Neural cell (in vitro differentiated cells): ENCODE measurements at regions not wholly inside any gene's neighbourhood (a gene's known extent, or its start where the extent isn't known, plus 50 kb on each side); places are given as distances from the start of the nearest gene placed in this dataset.

Source experiments
- H2AFZ ChIP-seq: fragments of 200-600, 300-800 bp; sonication (generic), shearing (Covaris generic); 2 replicates; pipeline ENCODE4 v1.6.0; 2014; ENCODE audit warnings: low read depth, mild to moderate bottlenecking, antibody characterized with exemption, low read length, moderate library complexity
- H3F3A ChIP-seq: fragments of 200-600 bp; shearing (Covaris generic); 2 replicates; pipeline ENCODE4 v1.6.1; 2016; ENCODE audit warnings: mild to moderate bottlenecking, moderate library complexity, mixed read lengths, antibody characterized with exemption, low read length; ENCODE audit not compliant: insufficient read depth, poor library complexity, severe bottlenecking
- H3K27ac ChIP-seq: fragments of 200-600, 300-800 bp; sonication (generic), shearing (Covaris generic); 2 replicates; pipeline ENCODE4 v1.5.1; 2014; ENCODE audit warnings: mild to moderate bottlenecking, low read length, moderate library complexity
- H3K27me3 ChIP-seq: fragments of 300-800, 200-600 bp; sonication (generic), shearing (Covaris generic); 2 replicates; pipeline ENCODE4 v1.6.0; 2014; ENCODE audit warnings: mild to moderate bottlenecking, low read depth, low read length, moderate library complexity; ENCODE audit not compliant: insufficient read depth
- H3K36me3 ChIP-seq: fragments of 300-800, 200-600 bp; sonication (generic), shearing (Covaris generic); 2 replicates; pipeline ENCODE4 v1.5.1; 2014; ENCODE audit warnings: mild to moderate bottlenecking, antibody characterized with exemption, low read length, moderate library complexity; ENCODE audit not compliant: insufficient read depth
- H3K4me2 ChIP-seq: fragments of 300-800, 200-600 bp; sonication (generic), shearing (Covaris generic); 2 replicates; pipeline ENCODE4 v1.6.0; 2014; ENCODE audit warnings: mild to moderate bottlenecking, low read length
- H3K4me3 ChIP-seq: fragments of 300-800, 200-600 bp; sonication (generic), shearing (Covaris generic); 2 replicates; pipeline ENCODE4 v1.5.1; 2014; ENCODE audit warnings: mild to moderate bottlenecking, low read length, moderate library complexity
- H3K79me2 ChIP-seq: fragments of 200-600 bp; shearing (Covaris generic); replicated peaks from 2 replicates; pipeline ENCODE4 v1.6.0; 2014; ENCODE audit warnings: mild to moderate bottlenecking, low read length, moderate library complexity; ENCODE audit not compliant: insufficient read depth
- H3K9ac ChIP-seq: fragments of 300-800, 200-600 bp; sonication (generic), shearing (Covaris generic); 2 replicates; pipeline ENCODE4 v1.6.1; 2016; ENCODE audit warnings: mild to moderate bottlenecking, low read length, mixed read lengths
- H3K9me2 ChIP-seq: fragments of 200-600 bp; shearing (Covaris generic); 2 replicates; pipeline ENCODE4 v1.6.1; 2016; ENCODE audit warnings: mild to moderate bottlenecking, low read length, mixed read lengths; ENCODE audit not compliant: insufficient read depth
- H3K9me3 ChIP-seq: fragments of 200-600, 300-800 bp; sonication (generic), shearing (Covaris generic); 2 replicates; pipeline ENCODE4 v1.6.1; 2016; ENCODE audit warnings: mild to moderate bottlenecking, mixed run types, low read length, moderate library complexity, mixed read lengths
- H4K20me1 ChIP-seq: fragments of 200-600 bp; shearing (Covaris generic); 2 replicates; pipeline ENCODE4 v1.6.1; 2016; ENCODE audit warnings: mild to moderate bottlenecking, mixed run types; ENCODE audit not compliant: insufficient read depth
- CTCF ChIP-seq: fragments of 450-650 bp; IDR thresholded peaks from 2 replicates; pipeline ENCODE4 v1.5.1; 2014; ENCODE audit warnings: antibody characterized with exemption, mild to moderate bottlenecking, moderate library complexity; ENCODE audit not compliant: poor library complexity, severe bottlenecking
- EP300 ChIP-seq: fragments of 450-650 bp; conservative IDR thresholded peaks from 2 replicates; pipeline ENCODE4 v1.6.1; 2014; ENCODE audit warnings: antibody characterized with exemption, mild to moderate bottlenecking, moderate library complexity; ENCODE audit not compliant: poor library complexity, severe bottlenecking
- EZH2 ChIP-seq: fragments of 200-600, 300-800 bp; shearing (Covaris generic), sonication (generic); IDR thresholded peaks from 2 replicates; pipeline ENCODE4 v1.6.1; 2014; ENCODE audit warnings: antibody characterized with exemption, low read length, borderline replicate concordance, mild to moderate bottlenecking; ENCODE audit not compliant: insufficient read depth, poor library complexity, severe bottlenecking
- MXI1 ChIP-seq: fragments of 450-650 bp; conservative IDR thresholded peaks from 2 replicates; pipeline ENCODE4 v1.6.1; 2014; ENCODE audit warnings: antibody characterized with exemption, mild to moderate bottlenecking; ENCODE audit not compliant: poor library complexity, severe bottlenecking
- POLR2AphosphoS5 ChIP-seq: IDR thresholded peaks from 2 replicates; pipeline ENCODE4 v1.6.1; 2012
- RAD21 ChIP-seq: fragments of 450-650 bp; conservative IDR thresholded peaks from 2 replicates; pipeline ENCODE4 v1.6.1; 2014; ENCODE audit warnings: antibody characterized with exemption, mild to moderate bottlenecking, moderate library complexity
- SMC3 ChIP-seq: fragments of 450-650 bp; conservative IDR thresholded peaks from 2 replicates; pipeline ENCODE4 v1.6.1; 2014; ENCODE audit warnings: antibody characterized with exemption, mild to moderate bottlenecking, moderate library complexity; ENCODE audit not compliant: poor library complexity
- TAF1 ChIP-seq: IDR thresholded peaks from 2 replicates; pipeline ENCODE4 v1.6.1; 2012; ENCODE audit warnings: low read depth
- TF ChIP-seq, protein P1 (sequence below): IDR thresholded peaks from 2 replicates; pipeline ENCODE4 v1.6.1; 2012; ENCODE audit warnings: borderline replicate concordance

DNA sequence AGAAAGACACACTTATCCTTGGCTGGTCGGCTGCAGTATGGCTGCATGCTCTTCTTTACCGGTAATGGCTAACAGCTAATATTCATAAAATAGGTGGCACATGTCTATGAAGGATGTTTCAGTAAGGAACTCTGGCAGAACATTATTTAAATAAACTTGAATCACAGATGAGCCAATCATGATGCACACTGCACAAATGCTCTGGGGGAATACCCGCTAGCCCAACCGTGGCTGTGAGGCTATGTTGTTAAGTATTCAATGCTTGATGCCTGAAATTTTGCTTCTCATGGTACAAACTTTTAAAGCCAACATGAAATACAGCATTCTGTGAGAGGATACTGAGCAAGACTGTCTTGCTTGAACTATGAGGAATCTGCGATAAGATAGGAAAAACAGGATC lies 505.8 kb downstream of the ZEB2 start:
- no peaks in the 10 kb centered on the region for H3F3A ChIP-seq
- no peaks in the 10 kb centered on the region for H3K36me3 ChIP-seq
- no peak overlapping the region for H2AFZ ChIP-seq
- H3K4me2 ChIP-seq = no peak overlapping the region
- no peak overlapping the region for H3K9ac ChIP-seq
- H3K27me3 ChIP-seq = no peaks in the 10 kb centered on the region
- no peaks in the 10 kb centered on the region for H3K9me2 ChIP-seq
- H4K20me1 ChIP-seq = no peaks in the 10 kb centered on the region
- no peak overlapping the region for H3K27ac ChIP-seq
- TF ChIP-seq CTCF = no peak
- TF ChIP-seq POLR2AphosphoS5 = no peak
- no peak for TF ChIP-seq RAD21
- TF ChIP-seq, protein P1, sequence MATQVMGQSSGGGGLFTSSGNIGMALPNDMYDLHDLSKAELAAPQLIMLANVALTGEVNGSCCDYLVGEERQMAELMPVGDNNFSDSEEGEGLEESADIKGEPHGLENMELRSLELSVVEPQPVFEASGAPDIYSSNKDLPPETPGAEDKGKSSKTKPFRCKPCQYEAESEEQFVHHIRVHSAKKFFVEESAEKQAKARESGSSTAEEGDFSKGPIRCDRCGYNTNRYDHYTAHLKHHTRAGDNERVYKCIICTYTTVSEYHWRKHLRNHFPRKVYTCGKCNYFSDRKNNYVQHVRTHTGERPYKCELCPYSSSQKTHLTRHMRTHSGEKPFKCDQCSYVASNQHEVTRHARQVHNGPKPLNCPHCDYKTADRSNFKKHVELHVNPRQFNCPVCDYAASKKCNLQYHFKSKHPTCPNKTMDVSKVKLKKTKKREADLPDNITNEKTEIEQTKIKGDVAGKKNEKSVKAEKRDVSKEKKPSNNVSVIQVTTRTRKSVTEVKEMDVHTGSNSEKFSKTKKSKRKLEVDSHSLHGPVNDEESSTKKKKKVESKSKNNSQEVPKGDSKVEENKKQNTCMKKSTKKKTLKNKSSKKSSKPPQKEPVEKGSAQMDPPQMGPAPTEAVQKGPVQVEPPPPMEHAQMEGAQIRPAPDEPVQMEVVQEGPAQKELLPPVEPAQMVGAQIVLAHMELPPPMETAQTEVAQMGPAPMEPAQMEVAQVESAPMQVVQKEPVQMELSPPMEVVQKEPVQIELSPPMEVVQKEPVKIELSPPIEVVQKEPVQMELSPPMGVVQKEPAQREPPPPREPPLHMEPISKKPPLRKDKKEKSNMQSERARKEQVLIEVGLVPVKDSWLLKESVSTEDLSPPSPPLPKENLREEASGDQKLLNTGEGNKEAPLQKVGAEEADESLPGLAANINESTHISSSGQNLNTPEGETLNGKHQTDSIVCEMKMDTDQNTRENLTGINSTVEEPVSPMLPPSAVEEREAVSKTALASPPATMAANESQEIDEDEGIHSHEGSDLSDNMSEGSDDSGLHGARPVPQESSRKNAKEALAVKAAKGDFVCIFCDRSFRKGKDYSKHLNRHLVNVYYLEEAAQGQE = no peak
- TF ChIP-seq SMC3 = no peak
- no peak for TF ChIP-seq MXI1
- TF ChIP-seq EZH2 = no peak
- no peak for TF ChIP-seq EP300
- TF ChIP-seq TAF1 = no peak
- H3K4me3 ChIP-seq = no peak overlapping the region
- no peaks in the 10 kb centered on the region for H3K79me2 ChIP-seq
- H3K9me3 ChIP-seq = no peaks in the 10 kb centered on the region

GRCh38 chr2:144012304-144012703 lies 507.6 kb downstream of the ZEB2 start:
- no peaks in the 10 kb centered on the region for H3K36me3 ChIP-seq
- H3K9ac ChIP-seq = no peak overlapping the region
- H3K79me2 ChIP-seq = no peaks in the 10 kb centered on the region
- H3K27me3 ChIP-seq = no peaks in the 10 kb centered on the region
- H3F3A ChIP-seq = no peaks in the 10 kb centered on the region
- H3K9me2 ChIP-seq = no peaks in the 10 kb centered on the region
- H4K20me1 ChIP-seq = no peaks in the 10 kb centered on the region
- no peaks in the 10 kb centered on the region for H3K9me3 ChIP-seq
- no peak overlapping the region for H3K4me3 ChIP-seq
- H3K4me2 ChIP-seq = no peak overlapping the region
- no peak for TF ChIP-seq MXI1
- no peak for TF ChIP-seq EZH2
- no peak for TF ChIP-seq CTCF
- no peak for TF ChIP-seq SMC3
- no peak for TF ChIP-seq POLR2AphosphoS5
- TF ChIP-seq, protein P1 = no peak
- TF ChIP-seq RAD21 = no peak
- TF ChIP-seq EP300 = no peak
- TF ChIP-seq TAF1 = no peak
- no peak overlapping the region for H3K27ac ChIP-seq
- no peak overlapping the region for H2AFZ ChIP-seq
